NCI-H345 treated with DMSO at 0.1 percent for 48 hours (cell line): ENCODE measurements at regions not wholly inside any gene's neighbourhood (a gene's known extent, or its start where the extent isn't known, plus 50 kb on each side); places are given as distances from the start of the nearest gene placed in this dataset.

Experiments used
- DNase-seq: peaks from one replicate; lab custom pipeline; 2025; ENCODE audit not compliant: unreplicated experiment; lab: John Stamatoyannopoulos, UW

DNA sequence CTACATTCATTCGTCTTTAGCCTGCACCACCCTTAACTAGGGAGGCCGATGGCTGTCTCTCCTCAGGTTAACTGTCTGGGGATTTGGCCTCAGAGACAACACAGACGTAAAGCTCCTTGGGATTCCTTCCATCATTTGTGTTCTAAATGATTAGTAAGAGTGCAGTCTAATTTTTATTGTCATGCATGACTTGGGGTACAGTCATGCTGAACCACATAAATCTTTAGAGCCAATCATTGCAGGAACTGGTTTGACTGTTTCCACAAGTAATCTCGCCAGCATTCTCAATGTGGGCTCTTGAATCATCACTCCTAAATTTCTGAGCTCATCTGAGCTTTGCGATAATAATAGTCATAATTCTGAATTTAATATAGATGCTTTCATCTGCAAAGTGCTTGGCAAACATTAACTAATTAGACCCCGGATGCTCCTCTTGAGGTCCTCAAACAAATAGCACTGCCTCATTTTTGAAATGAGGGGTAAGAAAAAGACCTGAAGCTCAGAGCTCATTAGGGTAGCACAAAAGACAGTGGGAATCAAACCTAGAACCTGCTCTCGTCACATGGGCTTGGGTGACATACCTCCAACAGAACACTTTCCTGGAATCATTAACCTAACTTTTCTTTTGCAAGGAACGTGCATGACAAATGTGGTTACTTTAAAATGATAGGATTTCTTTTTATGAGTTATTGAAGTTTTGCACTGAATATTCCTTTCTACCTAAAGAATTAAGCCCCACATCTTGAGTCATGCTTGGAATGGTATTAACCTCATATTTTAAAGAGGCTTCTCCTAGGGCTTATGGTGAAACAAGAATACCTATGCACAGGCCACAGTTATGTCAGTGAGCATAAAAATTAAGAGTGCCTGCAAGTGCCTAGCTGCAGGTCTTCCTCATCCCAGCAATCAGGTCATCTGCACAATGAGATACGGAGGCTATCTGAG, 118.9 kb upstream of the NRP1 start:
- no peak for DNase-seq

DNA sequence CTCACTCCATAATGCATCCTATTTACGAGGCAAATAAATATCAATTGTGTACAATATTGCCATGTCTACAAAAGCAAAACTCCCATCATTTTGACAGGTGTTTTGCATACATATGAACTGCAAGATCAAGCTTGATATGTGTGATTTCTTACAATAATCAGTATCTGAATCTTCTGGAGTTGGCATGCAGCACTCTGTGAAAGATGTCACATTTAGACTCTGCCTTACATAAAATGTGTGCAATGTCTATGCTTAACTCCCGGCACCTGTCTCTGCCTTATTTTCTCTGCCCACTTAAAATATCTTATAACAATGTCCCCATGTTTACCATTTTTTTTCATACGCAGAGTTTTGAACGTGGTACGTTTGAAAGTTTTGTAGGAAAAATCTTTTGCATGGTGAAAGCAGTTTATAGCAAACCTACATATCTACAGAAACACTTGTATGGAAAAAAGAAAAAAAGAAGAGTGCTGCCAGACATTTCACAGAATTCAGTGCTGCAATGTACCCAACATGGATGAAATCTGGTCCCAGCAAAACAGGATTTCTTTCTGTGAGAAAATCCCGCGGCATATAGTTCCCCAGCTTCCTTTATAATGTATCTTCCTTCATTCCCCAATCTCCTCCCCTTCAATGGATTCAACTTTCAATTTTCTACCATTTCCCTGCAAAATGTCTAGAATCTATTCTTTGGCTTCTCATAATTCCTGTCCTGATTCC, 114.1 kb upstream of the NRP1 start:
- DNase-seq: no peak

DNA sequence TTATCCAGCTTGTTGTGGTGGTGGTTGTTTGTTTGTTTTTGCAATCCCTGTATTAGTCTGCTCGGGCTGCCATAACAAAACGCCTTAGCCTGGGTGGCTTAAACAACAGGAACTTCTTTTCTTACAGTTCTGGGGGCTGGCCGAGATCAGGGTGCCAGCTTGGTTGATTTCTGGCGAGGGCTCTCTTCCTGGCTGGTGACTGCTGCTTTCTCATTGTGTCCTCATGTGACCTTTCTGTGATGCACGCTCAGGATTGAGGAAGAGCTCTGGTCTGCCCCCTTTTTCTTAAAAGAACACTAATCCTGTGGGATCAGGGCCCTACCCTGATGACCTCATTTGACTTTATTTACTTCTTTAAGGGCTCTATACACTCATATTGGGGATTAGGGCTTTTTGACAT, 107.1 kb upstream of the NRP1 start:
- DNase-seq: no peak

DNA sequence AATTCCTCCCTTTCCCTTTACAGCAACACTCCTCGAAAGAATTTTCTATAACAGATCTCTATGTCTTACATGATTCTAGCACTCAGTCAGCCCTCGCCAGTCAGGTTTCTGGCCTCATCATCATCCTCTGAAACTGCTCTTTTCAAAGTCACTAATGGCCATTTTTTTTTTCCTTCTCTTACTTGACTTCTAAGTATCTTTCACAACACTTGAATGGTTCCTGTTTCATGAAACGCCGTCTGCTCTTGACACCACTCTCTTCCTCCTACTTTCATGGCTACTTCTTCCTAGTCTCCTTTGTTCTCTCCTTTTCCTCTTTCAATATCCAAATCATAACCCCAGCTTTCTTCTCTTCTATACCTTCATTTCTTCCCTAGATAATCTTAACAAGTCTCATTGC, 100.5 kb upstream of the NRP1 start:
- no peak for DNase-seq

DNA sequence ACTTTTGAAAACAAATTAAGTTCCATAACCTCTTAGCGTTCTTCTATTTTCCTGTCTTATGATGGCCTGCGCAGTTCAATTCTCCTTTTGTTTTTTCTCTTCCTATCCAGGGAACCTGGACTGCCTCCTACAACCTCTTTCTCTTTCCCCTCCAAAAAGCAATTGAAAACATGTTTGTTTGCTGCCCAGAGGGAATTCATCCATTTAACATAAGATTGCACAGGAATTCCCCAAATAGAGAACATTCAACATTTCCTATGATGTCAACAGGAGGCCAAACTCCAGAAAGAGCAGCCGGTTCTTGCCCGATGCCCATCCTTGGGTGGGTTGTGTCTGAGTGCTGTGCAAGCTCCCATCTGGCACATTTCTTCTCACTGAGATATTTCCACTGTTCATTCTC, 94.2 kb upstream of the NRP1 start:
- no peak for DNase-seq

DNA sequence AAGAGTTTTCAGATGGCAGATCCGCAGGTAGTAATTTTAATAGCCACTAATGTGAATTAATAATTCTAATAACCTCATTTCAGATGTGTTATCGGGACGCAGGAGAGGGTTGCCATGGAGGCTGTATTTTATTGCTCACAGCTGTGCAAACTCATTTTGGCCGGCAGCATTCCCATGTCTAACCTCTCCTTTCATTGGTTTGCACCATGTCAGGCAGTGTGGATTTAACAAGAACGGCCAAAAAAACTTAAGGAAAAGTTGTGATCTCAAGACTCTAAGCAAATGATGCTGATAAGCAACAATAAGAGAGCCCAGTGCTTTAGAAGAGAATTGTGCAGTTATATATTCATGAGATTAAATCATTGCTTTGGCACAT, 88.7 kb upstream of the NRP1 start:
- DNase-seq: no peak

DNA sequence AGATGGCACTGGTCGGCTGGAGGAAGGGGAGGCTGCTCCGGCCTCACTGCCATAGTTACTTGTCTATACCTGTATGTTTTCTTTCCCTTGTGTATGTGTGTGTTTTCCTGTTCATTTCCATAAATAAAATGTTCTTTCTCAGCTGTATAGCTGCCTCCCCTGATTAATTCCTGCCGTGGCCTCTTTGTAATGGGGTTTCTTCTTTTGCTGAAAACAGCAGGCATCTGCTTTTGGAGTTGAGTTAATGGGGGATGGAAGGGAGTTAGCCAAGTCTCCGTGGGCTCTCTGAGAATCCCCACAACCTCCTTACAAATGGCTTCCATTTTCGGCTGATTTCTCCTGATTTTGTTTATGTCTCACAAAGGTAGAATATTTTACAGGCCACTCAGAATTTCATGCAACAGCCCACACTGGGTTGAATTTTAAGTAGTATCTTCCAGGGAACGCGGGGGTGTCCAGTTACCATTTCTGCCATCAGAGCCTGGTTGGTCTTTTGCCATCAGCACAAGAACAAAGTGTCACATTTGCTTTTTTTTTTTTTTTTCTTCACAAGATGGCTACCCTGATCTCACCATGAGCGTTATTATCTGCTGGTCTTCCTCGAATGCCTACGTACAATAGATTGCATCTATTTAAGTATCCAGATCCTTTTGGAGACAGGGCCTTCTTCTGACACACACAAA, 88.1 kb upstream of the NRP1 start:
- no peak for DNase-seq

DNA sequence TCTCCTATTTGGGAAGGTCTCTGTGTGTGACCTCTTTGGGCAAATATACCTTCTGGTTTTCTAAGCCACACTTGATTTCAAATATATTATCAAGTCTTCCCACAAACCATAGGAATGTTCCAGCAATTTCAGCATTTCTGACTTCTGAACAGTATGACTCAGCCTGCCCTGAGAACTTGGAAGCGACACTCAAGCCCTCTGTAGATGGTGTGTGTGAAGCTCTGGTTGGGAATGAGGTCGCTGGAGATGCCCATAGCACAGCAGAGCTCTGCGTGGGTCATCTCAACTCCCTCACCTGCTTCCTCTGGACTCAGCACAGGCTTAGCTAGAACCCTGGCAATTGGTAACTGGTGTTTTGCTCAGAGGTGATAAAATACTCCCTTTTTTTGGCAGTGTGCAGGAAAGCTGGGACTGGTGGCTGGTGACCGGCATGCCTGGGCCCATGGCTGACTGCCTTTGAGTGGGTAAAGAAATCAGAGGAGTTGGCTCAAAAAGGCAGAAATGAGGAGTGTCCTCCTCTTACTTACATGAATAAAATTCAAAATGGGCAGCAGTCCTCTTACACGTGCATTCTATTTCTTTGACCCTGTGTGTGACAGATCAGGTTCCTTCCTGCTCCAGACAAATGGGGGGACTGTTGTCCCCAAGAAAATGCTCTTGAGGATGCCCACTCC, 87.5 kb upstream of the NRP1 start:
- DNase-seq: no peak

DNA sequence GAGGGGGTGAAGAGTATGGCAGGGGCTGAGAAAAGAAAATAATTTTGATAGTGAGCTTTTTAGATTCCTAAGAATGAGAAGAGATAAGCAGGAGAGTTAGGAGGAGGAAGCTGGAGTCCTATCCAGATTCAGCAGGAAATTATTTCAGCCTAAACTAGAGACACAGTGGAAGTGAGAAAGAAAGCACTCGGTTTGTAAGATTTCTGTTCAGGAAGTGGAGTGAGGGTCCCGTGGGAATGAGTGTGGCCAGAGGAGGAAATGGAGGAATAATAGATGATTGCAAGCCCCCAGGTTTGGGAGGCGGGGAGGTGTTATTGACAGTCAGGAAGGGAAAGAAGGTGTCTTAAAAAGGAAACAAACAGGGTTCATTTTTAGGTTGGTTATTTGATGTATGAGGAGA, 84.8 kb upstream of the NRP1 start:
- no peak for DNase-seq

DNA sequence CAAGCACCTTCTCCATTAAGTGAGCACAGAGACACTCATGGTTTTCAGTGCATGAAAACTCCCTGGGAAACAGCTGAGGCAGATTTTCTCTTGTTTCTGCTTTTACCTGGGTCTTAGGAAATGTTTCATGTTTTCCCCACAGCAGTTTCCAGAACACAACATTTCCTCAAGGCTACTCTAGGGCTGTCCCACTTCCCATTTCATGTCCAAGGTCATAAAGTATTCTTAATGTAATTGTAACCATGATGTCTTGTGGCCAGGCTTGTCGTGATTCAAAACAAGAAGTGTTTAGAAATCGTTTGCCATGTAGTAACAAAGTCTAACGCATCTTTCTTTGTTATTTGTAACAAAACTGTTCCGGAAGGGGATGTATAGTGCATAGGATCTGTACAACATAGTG, 83.8 kb upstream of the NRP1 start:
- no peak for DNase-seq

DNA sequence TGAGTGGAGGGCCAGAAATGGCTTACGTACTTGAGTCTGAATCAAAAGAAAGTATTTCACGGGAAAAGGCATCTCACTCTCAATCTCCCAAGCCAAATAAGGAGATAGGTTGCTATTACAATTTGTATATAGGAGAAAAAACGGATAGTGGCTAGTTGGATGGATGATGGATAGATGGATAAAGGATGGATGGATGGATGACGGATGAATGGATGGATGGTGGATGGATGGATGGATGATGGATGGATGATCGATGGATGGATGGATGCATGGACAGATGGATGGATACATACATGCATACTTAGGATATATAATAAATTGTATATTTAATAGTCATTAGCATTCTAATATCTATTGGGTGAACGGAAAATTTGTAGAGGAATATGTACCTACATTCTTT, 82.2 kb upstream of the NRP1 start:
- no peak for DNase-seq

DNA sequence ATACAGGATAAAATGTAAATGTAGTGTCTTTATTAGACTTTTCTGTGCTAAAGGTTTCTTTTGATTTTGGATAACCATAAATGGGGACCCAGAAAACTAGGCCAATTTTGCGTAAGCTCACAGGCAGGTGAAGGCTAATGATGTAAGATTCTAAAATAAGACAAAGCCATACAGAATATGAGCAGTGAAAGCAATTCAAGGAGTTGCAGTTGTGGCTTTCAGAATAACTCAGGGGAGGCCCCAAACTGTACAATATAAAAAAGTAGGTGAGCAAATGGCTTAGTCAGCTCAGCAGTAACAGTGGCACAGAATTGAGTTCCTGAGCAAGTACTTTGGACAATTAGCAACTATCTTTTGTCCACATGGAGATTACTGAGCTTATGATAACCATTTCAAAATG, 81.7 kb upstream of the NRP1 start:
- DNase-seq: no peak

DNA sequence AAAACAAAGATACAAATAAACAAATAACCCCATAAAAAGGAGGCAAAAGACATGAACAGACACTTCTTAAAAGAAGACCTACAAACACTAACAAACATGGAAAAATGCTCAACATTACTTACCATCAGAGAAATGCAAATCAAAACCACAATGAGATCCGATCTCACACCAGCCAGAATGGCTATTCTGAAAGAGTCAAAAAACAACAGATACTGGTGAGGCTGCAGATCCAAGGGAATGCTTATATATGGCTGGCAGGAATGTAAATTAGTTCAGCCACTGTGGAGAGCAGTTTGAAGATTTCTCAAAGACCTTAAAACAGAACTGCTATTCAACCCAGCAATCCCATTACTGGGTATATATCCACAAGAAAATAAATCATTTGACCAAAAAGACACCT, 80.4 kb upstream of the NRP1 start:
- DNase-seq: no peak

DNA sequence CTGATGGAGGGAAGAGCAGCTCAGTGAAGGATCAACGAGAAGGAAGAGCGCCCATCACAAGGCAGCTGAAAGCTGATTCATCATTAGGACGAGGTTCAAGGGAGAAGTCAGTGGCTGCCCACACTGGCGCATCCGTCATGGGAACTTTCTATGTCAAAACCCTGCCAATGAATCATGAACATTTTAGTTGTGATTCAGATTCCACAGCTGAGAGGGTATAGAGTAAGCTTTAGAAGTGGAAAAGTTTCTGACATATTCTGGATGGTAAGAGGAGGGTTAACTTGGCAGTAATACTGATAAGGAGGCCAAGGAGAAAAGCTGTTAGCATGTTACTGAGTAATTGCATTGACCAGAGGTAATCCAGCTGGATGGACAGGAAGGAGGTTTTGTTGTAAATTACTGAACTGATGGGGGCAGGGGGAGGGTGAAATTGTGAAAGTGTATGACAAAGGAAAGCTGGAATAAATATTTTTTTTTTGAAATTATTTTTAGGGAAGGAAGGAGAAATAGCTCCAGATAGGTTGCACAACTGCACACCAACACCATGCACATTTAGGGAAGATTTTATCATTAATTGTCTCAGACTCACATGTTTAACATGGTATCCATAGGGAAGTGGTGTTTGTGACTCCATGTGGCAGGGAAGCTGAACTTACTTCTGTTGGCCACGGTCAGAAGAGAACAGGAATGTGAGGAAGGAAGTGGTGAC, 78.3 kb upstream of the NRP1 start:
- no peak for DNase-seq

DNA sequence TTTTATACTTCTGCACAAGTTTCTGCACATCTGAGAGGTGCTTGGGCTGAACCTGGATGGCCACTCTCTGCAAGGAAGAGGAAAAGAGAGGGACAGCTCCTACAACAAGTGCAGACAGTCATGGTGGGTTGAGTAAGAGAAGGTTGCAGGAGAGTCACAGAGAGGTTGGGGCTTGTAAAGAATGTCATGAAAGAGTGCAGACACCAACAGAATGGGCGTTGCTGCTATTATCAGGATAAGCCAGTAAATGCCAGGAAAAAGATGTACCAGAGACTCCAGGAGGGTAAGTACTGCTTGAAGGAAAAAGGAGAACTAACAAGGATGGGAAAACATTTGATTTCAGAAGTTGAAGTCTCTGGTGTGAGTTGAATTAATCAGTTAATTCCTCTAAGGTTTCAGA, 77.8 kb upstream of the NRP1 start:
- no peak for DNase-seq

DNA sequence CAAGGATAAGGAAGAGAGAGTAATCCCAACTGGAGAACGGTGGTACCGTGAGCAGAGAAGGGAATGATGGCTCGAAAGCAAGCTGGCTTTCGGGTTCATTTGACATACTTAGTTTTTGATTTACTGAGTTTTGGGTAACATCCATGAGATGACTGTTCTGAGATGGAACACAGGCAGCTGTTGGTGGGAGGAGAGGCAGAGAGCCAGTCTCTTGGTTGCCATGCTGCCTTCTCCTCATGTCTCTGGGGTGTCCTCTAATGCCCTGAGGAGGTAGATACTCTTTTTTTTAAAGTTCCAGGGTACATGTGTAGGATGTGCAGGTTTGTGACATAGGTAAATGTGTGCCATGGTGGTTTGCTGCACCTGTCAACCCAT, 76.4 kb upstream of the NRP1 start:
- DNase-seq: no peak

DNA sequence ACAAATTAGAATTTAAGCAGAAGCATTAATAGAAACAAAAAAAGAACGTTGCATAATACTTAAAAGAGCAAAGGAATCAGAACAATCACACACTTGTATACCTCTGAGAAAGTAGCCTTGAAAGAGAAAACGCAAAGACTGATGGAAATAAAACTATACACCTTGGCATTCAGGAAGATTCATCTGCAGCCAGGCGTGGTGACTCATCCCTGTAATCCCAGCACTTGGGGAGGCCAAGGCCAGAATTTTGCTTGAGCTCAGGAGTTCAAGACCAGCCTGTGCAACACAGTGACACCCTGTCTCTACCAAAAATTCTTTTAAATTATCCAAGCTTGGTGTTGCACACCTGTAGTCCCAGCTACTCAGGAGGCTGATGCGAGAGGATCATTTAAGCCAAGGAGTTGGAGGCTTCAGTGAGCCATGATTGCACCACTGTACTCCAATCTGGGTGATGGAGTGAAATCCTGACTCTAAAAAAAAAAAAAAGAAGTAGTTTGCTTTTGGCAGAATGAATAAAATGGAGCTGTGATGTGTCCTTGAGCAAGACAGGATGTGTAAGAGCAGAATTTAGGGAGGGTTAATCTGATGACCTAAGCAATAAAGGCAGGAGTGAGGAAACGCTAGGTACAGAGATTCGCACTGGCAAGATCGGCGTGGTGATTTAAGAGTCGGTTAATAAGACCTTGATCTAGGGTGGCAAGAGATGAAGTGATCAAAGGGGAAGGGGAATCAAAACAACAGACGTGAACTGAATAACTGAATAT, 75.8 kb upstream of the NRP1 start:
- DNase-seq: no peak

DNA sequence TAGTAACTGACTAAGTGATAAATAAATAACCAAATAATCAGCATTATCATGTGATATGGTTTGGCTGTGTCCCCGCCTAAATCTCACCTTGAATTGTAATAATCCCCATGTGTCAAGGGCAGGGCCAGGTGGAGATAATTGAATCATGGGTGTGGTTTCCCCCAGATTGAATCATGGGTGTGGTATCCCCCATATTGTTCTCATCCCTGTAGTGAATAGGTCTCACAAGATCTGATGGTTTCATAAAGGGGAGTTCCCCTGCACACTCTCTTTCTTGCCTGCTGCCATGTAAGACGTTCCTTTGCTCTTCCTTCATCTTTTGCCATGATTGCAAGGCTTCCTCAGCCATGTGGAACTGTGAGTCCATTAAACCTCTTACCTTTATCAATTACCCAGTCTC, 72.1 kb upstream of the NRP1 start:
- no peak for DNase-seq

DNA sequence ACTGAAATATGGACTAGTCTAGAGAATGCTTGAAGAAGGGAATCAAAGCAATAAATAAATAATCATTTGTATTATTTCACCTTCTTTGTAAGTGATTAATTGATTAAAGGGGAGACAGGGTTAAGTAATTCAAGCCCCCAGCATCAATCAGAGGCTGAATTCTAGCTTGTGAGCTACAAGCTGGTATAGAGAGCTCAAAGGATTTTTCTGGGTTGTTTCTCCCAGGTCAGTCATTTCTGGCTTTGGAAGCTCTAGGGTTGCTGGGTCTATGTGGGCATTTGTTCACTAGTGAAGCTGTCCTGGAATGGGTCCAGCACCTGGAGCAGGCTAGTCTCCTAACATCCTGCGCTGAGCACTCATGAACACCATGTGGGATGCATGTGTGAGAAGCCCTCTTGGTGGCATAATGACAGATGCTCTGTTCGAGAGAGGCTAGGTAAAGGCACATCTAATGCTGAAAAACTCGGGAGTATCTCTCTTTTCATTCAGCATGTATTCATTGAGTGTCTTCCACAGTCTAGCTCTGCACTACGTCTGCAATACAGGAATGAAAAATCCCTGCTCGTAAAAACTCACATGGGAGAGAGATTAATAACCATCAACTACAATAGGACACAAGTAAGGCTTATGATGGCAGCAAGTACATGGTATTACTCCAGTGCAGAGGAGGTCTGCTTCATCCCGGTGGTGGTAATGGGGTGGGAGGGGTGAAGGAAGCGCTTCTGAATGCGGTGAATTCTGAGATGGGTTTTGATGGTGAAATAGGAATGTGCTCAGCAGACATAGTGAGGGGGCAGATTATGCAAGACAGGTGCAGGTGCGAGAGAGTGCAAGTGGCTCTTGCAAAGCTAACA, 68.0 kb upstream of the NRP1 start:
- no peak for DNase-seq
